GM12891 (cell line): ENCODE measurements at regions not wholly inside any gene's neighbourhood (a gene's known extent, or its start where the extent isn't known, plus 50 kb on each side); places are given as distances from the start of the nearest gene placed in this dataset.

Experiments
- DNase-seq: peaks from one replicate; pipeline ENCODE4 v3.0.0; 2011; ENCODE audit warnings: low spot score; ENCODE audit not compliant: insufficient read length
- FAIRE-seq: peaks from 2 replicates; lab custom pipeline; 2011; peaks lifted over from hg19 to GRCh38; lab: Jason Lieb, UNC
- PAX5 ChIP-seq: IDR thresholded peaks from 2 replicates; pipeline ENCODE4 v1.6.1; 2011; ENCODE audit warnings: low read length, moderate library complexity, mild to moderate bottlenecking; ENCODE audit not compliant: insufficient read depth, severe bottlenecking
- POLR2A ChIP-seq: IDR thresholded peaks from 2 replicates; pipeline ENCODE4 v1.6.1; 2011; ENCODE audit warnings: low read depth, low read length, control low read depth
- POLR2AphosphoS5 ChIP-seq: IDR thresholded peaks from 2 replicates; pipeline ENCODE4 v1.6.1; 2011; ENCODE audit warnings: low read depth, low read length, control low read depth
- POU2F2 ChIP-seq: IDR thresholded peaks from 2 replicates; pipeline ENCODE4 v1.6.1; 2011; ENCODE audit warnings: low read depth, mild to moderate bottlenecking, control low read depth, low read length, moderate library complexity
- SPI1 ChIP-seq: IDR thresholded peaks from 2 replicates; pipeline ENCODE4 v1.6.1; 2011; ENCODE audit warnings: low read depth, low read length, control low read depth
- TAF1 ChIP-seq: IDR thresholded peaks from 2 replicates; pipeline ENCODE4 v1.6.1; 2011; ENCODE audit warnings: low read depth, low read length, control low read depth

- no peak for FAIRE-seq
Observed at GRCh38 chr4:82268826-82269193, 105.0 kb downstream of the HNRNPD start.

GRCh38 chr4:82268050-82268825 lies 105.6 kb downstream of the HNRNPD start:
- no peak for DNase-seq
- peak; percentile 70 for FAIRE-seq
- TF ChIP-seq TAF1: no peak

More at GRCh38 chr4:82268826-82269193, 105.0 kb downstream of the HNRNPD start:
- DNase-seq: no peak
- TF ChIP-seq POU2F2: no peak
- no peak for TF ChIP-seq SPI1
- TF ChIP-seq POLR2A: no peak
- TF ChIP-seq POLR2AphosphoS5: no peak
- TF ChIP-seq PAX5: no peak
- no peak for TF ChIP-seq TAF1

GRCh38 chr4:82267506-82267905 lies 106.3 kb downstream of the HNRNPD start:
- TF ChIP-seq PAX5: no peak
- no peak for TF ChIP-seq POLR2AphosphoS5
- no peak for TF ChIP-seq POU2F2
- TF ChIP-seq TAF1: no peak
- TF ChIP-seq POLR2A: no peak
- no peak for TF ChIP-seq SPI1
- DNase-seq: no peak
- no peak for FAIRE-seq

GRCh38 chr4:82266345-82266744 lies 107.4 kb downstream of the HNRNPD start:
- DNase-seq (no peak), FAIRE-seq (no peak)
- TF ChIP-seq POU2F2 (no peak), SPI1 (no peak), TAF1 (no peak), PAX5 (no peak), POLR2A (no peak), POLR2AphosphoS5 (no peak)

GRCh38 chr4:82261084-82261483 lies 112.7 kb downstream of the HNRNPD start:
- DNase-seq: no peak

GRCh38 chr4:82260632-82261031 lies 113.2 kb downstream of the HNRNPD start:
- DNase-seq (no peak), FAIRE-seq (no peak)
- TF ChIP-seq PAX5 (no peak), TAF1 (no peak), POU2F2 (no peak), POLR2A (no peak), POLR2AphosphoS5 (no peak), SPI1 (no peak)

More at GRCh38 chr4:82261084-82261483, 112.7 kb downstream of the HNRNPD start:
- no peak for FAIRE-seq
- TF ChIP-seq POLR2AphosphoS5 (no peak), POU2F2 (no peak), SPI1 (no peak), POLR2A (no peak), TAF1 (no peak), PAX5 (no peak)

GRCh38 chr4:82256718-82257117 lies 117.1 kb downstream of the HNRNPD start:
- no peak for DNase-seq
- TF ChIP-seq TAF1 (no peak), SPI1 (peak; percentile 75), POU2F2 (no peak)
- no peak for FAIRE-seq

- FAIRE-seq (no peak), DNase-seq (no peak)
- no peak for TF ChIP-seq SPI1
- TF ChIP-seq TAF1: no peak
- TF ChIP-seq POLR2A: no peak
- TF ChIP-seq PAX5: no peak
- no peak for TF ChIP-seq POLR2AphosphoS5
- no peak for TF ChIP-seq POU2F2
Observed at GRCh38 chr4:82255657-82256056, 118.1 kb downstream of the HNRNPD start.

GRCh38 chr4:82248903-82249632 lies 124.7 kb downstream of the HNRNPD start:
- TF ChIP-seq POU2F2 (no peak), POLR2A (no peak), TAF1 (no peak), SPI1 (no peak), PAX5 (no peak), POLR2AphosphoS5 (no peak)
- DNase-seq (no peak), FAIRE-seq (no peak)

- TF ChIP-seq POLR2AphosphoS5: no peak
- TF ChIP-seq PAX5: no peak
- no peak for TF ChIP-seq POLR2A
- no peak for TF ChIP-seq TAF1
- no peak for TF ChIP-seq POU2F2
- TF ChIP-seq SPI1: no peak
- FAIRE-seq: no peak
- no peak for DNase-seq
Observed at GRCh38 chr4:82247629-82248028, 126.2 kb downstream of the HNRNPD start.
